SK-N-SH (cell line): ENCODE measurements at regions not wholly inside any gene's neighbourhood (a gene's known extent, or its start where the extent isn't known, plus 50 kb on each side); places are given as distances from the start of the nearest gene placed in this dataset.

Experiments used
- POLR2AphosphoS5 ChIP-seq: IDR thresholded peaks from 2 replicates; pipeline ENCODE4 v1.6.1; 2012; ENCODE audit warnings: low read depth, low read length
- TF ChIP-seq, protein P1 (sequence below): fragments of 150-350 bp; IDR thresholded peaks from 2 replicates; pipeline ENCODE4 v1.6.1; 2016; ENCODE audit warnings: mild to moderate bottlenecking, low read depth, low read length

DNA sequence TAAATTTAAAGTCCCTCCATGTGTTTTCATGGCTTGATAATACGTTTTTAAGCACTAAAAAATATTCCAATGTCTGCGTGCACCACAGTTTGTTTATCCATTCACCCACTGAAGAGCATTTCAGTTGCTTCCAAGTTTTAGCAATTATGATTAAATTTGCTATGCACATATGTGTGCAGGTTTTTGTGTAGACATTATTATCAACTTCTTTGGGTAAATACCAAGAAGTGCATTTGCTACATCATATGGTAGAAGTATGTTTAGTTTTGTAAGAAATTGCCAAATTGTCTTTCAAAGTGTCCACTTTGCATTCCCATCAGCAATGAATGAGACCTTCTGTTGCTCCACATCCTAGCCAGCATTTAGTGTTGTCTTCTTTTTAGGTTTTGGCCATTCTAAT is 550.0 kb downstream of the BRINP3 start:
- no peak for TF ChIP-seq POLR2AphosphoS5
- TF ChIP-seq, protein P1, sequence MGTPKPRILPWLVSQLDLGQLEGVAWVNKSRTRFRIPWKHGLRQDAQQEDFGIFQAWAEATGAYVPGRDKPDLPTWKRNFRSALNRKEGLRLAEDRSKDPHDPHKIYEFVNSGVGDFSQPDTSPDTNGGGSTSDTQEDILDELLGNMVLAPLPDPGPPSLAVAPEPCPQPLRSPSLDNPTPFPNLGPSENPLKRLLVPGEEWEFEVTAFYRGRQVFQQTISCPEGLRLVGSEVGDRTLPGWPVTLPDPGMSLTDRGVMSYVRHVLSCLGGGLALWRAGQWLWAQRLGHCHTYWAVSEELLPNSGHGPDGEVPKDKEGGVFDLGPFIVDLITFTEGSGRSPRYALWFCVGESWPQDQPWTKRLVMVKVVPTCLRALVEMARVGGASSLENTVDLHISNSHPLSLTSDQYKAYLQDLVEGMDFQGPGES, result no peak
